Activated CD4-positive, alpha-beta T cell treated with anti-CD3 and anti-CD28 coated beads for 4 hours (primary cell): ENCODE measurements at regions not wholly inside any gene's neighbourhood (a gene's known extent, or its start where the extent isn't known, plus 50 kb on each side); places are given as distances from the start of the nearest gene placed in this dataset.

Experiments
- DNase-seq, 2 donors: peaks; one replicate each; pipeline ENCODE4 v3.0.0-alpha.2; 2020

- DNase-seq = no peak
Measured at GRCh38 chr22:47653921-47654320, 891.5 kb downstream of the TBC1D22A start.

- no peak for DNase-seq
Measured at GRCh38 chr22:47651216-47651987, 889.0 kb downstream of the TBC1D22A start.

- DNase-seq = no peak
Measured at GRCh38 chr22:47647720-47648119, 885.3 kb downstream of the TBC1D22A start.

- no peak for DNase-seq
Measured at GRCh38 chr22:47647181-47647580, 884.7 kb downstream of the TBC1D22A start.

GRCh38 chr22:47645923-47646322, 883.5 kb downstream of the TBC1D22A start:
- no peak for DNase-seq

GRCh38 chr22:47645450-47645914, 883.0 kb downstream of the TBC1D22A start:
- DNase-seq = no peak

GRCh38 chr22:47634347-47634746, 871.9 kb downstream of the TBC1D22A start:
- no peak for DNase-seq

GRCh38 chr22:47633111-47633510, 870.7 kb downstream of the TBC1D22A start:
- no peak for DNase-seq

- no peak for DNase-seq
Measured at GRCh38 chr22:47632701-47633100, 870.3 kb downstream of the TBC1D22A start.

GRCh38 chr22:47631571-47632102, 869.2 kb downstream of the TBC1D22A start:
- no peak for DNase-seq

GRCh38 chr22:47630741-47631534, 868.5 kb downstream of the TBC1D22A start:
- no peak for DNase-seq

- no peak for DNase-seq
Measured at GRCh38 chr22:47629791-47630655, 867.6 kb downstream of the TBC1D22A start.

- no peak for DNase-seq
Measured at GRCh38 chr22:47629273-47629711, 866.8 kb downstream of the TBC1D22A start.

- DNase-seq = no peak
Measured at GRCh38 chr22:47628477-47629272, 866.2 kb downstream of the TBC1D22A start.

GRCh38 chr22:47627556-47628253, 865.3 kb downstream of the TBC1D22A start:
- DNase-seq = no peak

- no peak for DNase-seq
Measured at GRCh38 chr22:47626428-47627390, 864.3 kb downstream of the TBC1D22A start.

GRCh38 chr22:47625531-47626427, 863.3 kb downstream of the TBC1D22A start:
- DNase-seq = no peak

- DNase-seq = no peak
Measured at GRCh38 chr22:47625013-47625385, 862.5 kb downstream of the TBC1D22A start.
